A549 (cell line): ENCODE measurements at regions not wholly inside any gene's neighbourhood (a gene's known extent, or its start where the extent isn't known, plus 50 kb on each side); places are given as distances from the start of the nearest gene placed in this dataset.

Experiments used
- CBX8 ChIP-seq: fragments of 200-600 bp; sonication (generic); IDR thresholded peaks from 2 replicates; pipeline ENCODE4 v1.6.1; 2016
- CHD4 ChIP-seq: fragments of 200-600 bp; sonication (generic); IDR thresholded peaks from 2 replicates; pipeline ENCODE4 v1.6.1; 2016; ENCODE audit warnings: antibody characterized with exemption, mild to moderate bottlenecking, borderline replicate concordance
- EP300 ChIP-seq, 2 experiments: fragments of >200 bp; sonication (Bioruptor Twin); formaldehyde crosslinking; IDR thresholded peaks; 2 replicates in 1 of 2; 3 replicates in 1 of 2; pipeline ENCODE4 v1.6.1; 2016 to 2017
- HOXA7 ChIP-seq: fragments of 250-450 bp; sonication (Bioruptor Pico); IDR thresholded peaks from 2 replicates; pipeline ENCODE4 v1.5.0; 2020; ENCODE audit warnings: mild to moderate bottlenecking, moderate library complexity
- JUN ChIP-seq, 2 experiments: fragments of >200 bp; sonication (Bioruptor Twin); formaldehyde crosslinking; IDR thresholded peaks; 2 replicates in 1 of 2; 3 replicates in 1 of 2; pipeline ENCODE4 v1.6.1; 2016 to 2017
- MAX ChIP-seq: IDR thresholded peaks from 2 replicates; pipeline ENCODE4 v1.6.1; 2012
- MYC ChIP-seq: IDR thresholded peaks from 2 replicates; pipeline ENCODE4 v1.6.1; 2012; ENCODE audit warnings: mild to moderate bottlenecking, inconsistent platforms, low read length, improper control_type of control experiment, borderline replicate concordance
- POLR2A ChIP-seq: IDR thresholded peaks from 2 replicates; pipeline ENCODE4 v1.6.1; 2012; ENCODE audit warnings: mild to moderate bottlenecking, low read length
- RCOR1 ChIP-seq: fragments of 150-350 bp; IDR thresholded peaks from 2 replicates; pipeline ENCODE4 v1.6.1; 2014; ENCODE audit warnings: antibody characterized with exemption, low read length, low read depth
- SMC3 ChIP-seq: fragments of >200 bp; sonication (Bioruptor Twin); formaldehyde crosslinking; IDR thresholded peaks from 3 replicates; pipeline ENCODE4 v1.6.1; 2018; ENCODE audit warnings: inconsistent platforms
- TF ChIP-seq, protein P1 (sequence below): fragments of >200 bp; sonication (Bioruptor Twin); formaldehyde crosslinking; IDR thresholded peaks from 3 replicates; pipeline ENCODE4 v1.5.1; 2016
- TF ChIP-seq, protein P2 (sequence below): fragments of >200 bp; sonication (Bioruptor Twin); formaldehyde crosslinking; IDR thresholded peaks from 3 replicates; pipeline ENCODE4 v1.6.1; 2016

DNA sequence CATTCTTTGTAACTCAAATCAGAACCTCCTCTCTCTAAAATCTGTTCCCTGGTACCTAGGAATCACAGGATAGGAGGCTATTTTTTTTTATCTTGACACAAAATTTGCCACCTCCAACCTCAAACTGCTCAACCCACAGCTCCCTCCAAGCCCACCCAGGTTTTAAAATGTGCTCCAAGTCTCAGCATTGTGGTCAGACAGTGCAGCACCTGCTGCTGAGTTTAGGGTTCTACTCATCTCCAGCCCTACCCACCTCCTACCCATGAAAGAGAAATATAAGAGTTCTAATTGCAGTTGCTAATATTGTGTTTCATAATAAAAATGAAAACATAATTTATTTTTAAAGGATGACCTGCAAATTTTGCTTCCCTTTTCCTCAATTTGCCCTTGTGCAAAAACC is 496.5 kb downstream of the MAFB start:
- TF ChIP-seq CBX8 (no peak), HOXA7 (CRISPR knock-in tag) (no peak), JUN (IDR thresholded peaks at IDR 0.05) (no peak), MYC (no peak), RCOR1 (no peak), MAX (no peak), POLR2A (no peak), EP300 (IDR thresholded peaks at IDR 0.05) (no peak), SMC3 (no peak), CHD4 (no peak)
- TF ChIP-seq, protein P1, sequence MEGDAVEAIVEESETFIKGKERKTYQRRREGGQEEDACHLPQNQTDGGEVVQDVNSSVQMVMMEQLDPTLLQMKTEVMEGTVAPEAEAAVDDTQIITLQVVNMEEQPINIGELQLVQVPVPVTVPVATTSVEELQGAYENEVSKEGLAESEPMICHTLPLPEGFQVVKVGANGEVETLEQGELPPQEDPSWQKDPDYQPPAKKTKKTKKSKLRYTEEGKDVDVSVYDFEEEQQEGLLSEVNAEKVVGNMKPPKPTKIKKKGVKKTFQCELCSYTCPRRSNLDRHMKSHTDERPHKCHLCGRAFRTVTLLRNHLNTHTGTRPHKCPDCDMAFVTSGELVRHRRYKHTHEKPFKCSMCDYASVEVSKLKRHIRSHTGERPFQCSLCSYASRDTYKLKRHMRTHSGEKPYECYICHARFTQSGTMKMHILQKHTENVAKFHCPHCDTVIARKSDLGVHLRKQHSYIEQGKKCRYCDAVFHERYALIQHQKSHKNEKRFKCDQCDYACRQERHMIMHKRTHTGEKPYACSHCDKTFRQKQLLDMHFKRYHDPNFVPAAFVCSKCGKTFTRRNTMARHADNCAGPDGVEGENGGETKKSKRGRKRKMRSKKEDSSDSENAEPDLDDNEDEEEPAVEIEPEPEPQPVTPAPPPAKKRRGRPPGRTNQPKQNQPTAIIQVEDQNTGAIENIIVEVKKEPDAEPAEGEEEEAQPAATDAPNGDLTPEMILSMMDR = no peak
- TF ChIP-seq, protein P2, sequence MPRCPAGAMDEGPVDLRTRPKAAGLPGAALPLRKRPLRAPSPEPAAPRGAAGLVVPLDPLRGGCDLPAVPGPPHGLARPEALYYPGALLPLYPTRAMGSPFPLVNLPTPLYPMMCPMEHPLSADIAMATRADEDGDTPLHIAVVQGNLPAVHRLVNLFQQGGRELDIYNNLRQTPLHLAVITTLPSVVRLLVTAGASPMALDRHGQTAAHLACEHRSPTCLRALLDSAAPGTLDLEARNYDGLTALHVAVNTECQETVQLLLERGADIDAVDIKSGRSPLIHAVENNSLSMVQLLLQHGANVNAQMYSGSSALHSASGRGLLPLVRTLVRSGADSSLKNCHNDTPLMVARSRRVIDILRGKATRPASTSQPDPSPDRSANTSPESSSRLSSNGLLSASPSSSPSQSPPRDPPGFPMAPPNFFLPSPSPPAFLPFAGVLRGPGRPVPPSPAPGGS = no peak
